ENCODE measurements at regions not wholly inside any gene's neighbourhood (a gene's known extent, or its start where the extent isn't known, plus 50 kb on each side); places are given as distances from the start of the nearest gene placed in this dataset.
A peak's percentile ranks its signal among the peaks of the same experiment; 100 is the strongest.
"Not testable (repeated sequence)": the region's sequence is repeated elsewhere in the genome, so short reads cannot be mapped to it uniquely, and the experiment has no call there.

DNA sequence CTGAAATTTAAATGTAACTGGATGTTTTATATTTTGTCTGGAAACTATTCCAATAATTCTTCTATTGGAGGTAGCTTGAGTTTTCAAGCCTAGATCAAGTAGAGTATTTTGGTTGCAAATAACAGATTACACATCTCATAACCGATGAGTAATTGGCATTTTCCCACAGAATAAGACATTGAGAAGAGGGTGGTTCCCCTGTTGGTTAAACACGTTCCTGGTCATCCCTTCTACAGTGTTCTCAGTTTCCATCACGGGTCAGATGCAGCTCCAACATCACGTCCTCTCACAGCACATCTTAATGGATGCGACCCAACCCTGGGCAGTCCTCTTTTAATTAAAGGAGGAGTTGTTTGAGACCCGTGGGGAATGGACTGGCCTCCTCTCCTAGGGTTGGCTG, 149.0 kb upstream of the ZNF516 start:
- DNase-seq (ENCODE audit: low read depth, low spot score), result no peak

DNA sequence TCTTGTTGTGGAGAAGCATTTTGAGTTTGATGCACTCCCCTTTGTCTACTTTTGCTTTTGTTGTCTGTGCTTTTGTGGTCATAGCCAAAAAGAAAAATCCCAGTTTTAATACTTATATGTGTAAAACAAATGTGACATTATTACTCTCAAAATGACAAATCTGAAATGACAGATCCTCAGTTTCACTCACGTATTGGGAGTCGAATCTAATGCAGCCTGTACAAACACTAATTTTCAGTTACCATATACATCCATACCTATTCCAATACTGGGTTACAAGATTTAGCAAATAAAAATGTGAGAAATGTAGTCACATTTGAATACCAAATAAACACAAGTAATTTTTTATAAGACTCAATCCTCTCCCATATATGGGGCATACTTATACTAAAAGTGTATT, 148.2 kb upstream of the ZNF516 start:
- no peak for DNase-seq (ENCODE audit: low read depth, low spot score)

DNA sequence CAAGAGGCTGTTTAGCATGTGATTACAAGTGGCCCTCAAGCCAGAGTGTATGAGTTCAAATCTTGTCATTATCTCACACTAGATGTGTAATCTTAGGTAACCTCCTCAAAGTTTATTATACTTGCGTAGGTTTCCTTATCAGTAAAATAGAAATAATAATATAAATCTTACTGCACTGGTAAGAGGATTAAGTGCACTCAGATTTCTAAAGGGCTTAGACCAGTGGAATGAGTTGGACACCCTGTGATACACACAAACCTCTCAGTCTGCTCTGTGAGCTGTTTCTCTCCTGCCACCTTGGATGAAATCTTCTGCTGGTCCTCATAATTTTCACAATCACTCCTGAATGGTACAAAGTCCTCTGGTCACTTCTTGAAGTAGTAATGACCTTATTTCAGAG, 145.4 kb upstream of the ZNF516 start:
- no peak for DNase-seq (ENCODE audit: low read depth, low spot score)

DNA sequence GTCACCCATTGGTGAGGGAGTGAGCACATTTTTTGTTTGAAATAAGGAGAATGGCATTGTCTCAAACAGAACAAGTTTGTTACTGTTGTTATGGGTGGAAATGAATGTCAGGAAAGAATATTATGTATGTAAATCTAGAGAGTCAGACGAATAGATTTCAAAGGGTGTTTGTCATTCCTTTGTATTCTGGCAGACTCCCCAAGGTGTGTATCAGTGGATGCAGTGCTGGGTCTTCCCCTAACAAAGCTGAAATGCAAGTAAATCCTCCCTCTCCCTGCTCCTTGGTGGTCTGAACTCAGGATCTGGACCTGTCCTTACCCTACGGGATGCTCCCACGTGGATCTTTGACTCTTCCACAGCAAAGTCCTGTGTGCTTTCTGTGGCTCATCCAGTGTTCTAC, 139.5 kb upstream of the ZNF516 start:
- no peak for DNase-seq (ENCODE audit: low read depth, low spot score)

DNA sequence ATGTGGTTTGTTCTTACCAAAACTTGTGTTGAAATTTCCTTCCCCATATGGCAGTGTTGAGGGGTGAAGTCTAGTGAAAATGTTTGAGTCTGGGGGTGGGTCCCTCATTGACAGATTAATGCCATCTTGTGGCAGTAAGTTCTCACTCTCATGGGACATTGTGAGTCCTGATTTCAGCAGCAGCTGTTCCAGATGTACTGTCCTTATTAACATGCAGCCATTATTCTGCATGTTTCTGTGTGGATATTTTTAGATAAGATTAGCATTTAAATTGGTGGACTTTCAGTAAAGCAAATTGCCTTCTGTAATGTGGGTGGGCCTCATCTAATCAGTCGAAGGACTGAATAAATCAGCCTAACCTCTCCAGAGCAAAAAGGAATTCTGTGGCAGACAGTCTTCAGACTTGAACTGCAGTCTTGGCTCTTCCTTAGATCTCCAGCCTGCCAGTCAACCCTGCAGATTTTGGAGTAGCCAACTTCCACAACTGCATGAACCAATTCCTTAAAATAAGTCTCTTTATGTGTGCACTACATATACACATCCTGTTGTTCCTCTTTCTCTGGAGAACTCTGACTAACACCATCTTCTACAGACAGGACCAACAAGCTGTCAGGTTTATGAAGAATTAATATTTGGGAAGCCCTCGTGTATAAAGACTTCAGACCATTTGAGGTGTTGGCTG, 138.7 kb upstream of the ZNF516 start:
- no peak for DNase-seq (ENCODE audit: low read depth, low spot score)

DNA sequence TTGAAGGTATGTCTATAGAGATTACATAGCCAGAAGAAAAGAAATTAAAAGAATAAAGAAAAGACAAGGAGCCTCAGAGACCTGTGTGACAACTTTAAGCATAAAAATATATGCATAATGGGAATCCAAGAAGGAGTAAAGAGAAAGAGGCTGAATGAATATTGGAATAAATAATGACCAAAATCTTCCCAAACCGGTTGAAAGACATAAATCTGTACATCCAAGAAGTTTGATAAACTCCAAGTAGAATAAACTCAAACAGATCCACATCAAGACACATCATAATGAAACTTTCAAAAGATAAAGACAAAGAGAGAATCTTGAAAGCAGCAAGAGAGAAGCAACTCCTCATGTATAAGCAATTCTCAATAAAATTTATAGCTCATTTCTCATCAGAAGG, 132.4 kb upstream of the ZNF516 start:
- no peak for DNase-seq (ENCODE audit: low read depth, low spot score)

DNA sequence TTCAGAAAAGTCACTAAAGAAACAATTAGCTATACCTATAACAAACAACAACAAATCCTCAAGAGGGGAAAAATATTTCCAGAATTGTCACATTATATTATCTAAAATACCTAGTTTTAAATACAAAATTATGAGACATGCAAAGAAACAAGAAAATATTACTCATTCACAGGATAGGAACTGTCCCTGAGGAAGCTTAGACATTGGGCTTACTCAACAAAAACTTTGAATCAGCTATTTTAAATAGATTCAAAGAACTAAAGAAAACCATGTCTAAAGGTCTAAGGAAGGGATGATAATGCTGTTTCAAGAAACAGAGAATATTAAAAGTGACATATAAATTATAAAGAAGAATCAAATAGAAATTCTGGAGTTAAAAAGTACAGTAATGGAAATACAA, 131.9 kb upstream of the ZNF516 start:
- no peak for DNase-seq (ENCODE audit: low read depth, low spot score)

DNA sequence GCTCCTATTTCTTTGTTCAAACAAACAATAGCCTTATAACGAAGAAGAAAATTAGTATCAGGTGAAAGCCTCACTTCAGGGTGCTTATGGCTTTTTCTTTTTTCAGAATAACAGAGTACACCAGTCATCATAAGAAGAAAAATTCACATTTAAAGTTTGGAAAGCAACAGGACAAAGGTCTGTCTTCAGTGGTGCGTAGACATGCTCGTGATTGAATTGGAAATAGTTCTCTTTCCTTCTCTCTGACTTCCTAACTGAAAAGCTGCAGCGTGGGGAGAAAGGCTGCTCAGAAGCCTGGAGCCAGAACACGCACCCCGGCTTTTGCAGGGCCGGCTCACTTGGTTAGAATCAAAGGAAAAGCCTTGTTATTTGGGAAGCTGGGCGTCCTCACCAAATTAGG, 127.6 kb upstream of the ZNF516 start:
- DNase-seq (ENCODE audit: low read depth, low spot score), result no peak

DNA sequence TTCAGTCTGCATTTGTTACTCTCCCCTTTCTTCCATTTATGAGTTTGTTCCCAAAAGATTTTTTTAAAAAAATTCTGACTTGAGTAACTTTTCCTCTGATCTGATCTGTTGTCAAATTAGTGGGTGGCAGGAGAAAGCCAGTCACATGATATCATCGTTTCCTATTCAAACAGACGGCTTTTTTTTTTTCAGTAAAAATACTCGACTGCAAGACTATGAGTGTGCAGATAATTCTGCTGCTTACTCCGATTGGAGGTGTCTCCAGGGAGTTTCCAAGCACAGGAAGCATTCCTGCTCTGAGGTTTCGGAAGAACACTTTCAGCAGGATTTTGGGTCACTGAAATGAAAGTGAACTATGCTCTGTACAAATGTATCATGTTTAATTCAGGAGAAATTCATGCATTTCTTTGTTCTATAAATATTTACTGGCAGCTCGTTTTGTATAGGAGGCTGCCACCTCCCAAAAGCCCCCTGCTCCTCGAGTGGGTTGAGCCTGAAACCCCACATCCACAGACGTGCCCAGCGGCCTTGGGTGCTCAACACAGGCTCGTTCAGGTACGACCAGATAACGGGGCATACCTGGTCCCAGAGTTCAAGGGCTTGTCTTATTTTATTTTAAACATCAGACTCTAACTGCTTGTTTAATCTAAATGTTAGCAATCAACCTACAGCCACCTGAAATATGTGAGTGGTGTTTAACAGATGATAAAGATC, 126.9 kb upstream of the ZNF516 start:
- no peak for DNase-seq (ENCODE audit: low read depth, low spot score)

DNA sequence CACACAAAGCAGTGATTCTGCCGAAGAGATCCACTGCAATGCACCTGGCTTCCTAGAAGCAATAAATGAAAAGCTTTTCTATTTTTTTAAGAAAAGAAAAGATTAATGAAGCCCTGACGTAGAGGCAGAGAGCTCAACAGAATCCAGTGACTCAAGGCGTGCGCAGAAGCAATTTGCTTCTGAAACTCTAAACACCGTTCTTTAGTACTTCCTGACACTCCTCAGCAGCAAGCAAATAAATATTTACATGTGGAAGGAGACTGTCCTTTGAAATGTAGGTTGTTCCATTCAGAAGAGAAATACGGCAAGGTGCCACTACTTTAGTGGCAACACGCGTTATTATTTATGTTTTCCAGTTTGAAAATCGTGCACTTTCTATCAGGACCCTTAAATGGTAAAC, 126.2 kb upstream of the ZNF516 start:
- no peak for DNase-seq (ENCODE audit: low read depth, low spot score)

DNA sequence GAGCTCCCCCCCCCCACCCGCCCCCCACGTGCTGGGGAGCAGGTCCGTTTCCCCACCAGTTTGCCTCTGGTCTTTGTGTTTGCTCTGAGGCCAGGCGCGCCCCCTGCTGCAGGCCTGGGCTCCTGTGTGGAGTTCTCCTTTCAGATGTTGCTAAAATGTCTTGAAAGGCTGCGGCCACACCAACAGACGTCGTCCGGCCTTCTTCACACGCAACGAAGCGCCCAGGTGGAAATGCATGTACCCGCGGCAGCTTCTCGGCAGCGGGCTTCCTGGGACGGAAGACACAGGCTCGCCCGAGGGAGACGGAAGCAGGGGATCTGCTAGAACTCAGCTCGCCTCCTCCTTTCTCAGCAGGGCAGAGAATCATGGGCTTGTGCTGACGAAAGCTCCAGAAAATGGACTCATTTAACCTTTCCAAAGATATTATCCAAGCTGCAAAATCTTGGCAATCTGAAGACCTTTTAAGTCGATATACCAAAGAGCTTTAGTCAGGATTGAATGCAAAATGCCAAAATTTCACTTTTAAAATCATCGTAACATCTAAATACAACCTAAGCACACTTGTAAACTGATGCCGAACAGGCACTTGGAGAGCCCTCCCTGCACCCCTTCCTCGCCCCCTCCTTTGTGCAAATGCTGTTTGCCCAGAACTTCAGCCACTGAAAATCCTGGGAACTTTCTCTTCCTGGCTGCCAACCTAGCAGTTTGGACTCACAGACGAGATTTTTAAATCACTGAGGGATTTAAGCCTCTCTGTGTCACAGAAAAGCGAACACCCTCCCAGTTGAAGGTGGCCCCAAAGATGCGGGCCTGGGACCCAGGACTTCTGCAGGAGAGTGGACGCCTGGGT, 125.5 kb upstream of the ZNF516 start:
- DNase-seq (ENCODE audit: low read depth, low spot score), result peak; percentile 50

DNA sequence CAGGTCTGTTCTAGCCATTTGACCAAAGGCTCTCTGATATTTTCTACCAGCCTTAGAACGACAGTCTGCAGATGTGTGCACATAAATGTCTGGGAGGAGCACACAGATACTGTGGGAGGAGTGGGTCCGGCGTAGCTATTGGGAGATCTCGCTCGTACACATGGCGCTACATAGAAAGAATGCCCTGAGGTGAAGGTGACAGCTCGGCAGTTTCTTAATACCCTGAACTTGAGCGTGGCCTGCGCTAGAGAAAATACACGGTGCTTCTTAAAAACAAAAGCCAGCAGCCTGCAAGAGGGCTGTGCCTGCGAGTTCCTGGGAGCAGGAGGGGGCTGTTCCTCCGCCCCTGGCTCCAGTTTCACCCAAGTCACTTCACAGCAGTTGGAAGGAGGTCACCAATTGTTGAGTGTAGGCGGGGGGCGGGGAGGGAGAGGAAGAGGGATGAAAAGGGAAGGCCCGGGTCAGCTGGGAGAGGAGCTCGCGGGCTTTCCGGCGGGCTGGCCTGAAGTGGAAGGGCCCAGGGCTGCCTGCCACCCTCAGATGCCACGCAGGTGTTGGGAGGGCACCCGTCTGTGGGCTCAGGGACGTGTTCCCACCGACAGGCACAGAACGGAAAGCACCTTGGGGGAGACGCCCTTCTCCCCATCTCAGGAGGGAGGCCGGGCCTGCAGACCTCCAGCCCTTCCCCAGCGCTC, 124.7 kb upstream of the ZNF516 start:
- DNase-seq (ENCODE audit: low read depth, low spot score), result no peak

DNA sequence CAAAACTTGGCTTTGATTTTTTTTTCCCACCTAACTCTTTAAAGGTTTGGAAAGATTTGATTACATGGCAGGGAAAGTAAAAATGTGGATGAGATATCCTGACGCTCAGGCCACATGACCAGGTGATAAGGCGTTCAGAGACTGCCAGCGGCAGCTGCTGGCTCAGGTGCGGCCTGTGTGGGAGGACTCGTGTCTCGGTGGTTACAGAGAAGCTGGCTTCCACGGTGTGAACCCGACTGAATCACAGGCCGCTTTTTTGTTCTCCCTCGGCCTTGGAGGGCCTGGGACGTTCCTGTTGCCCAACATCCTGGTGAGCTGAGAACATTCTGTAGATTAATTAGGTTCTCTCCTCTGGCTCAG, 124.2 kb upstream of the ZNF516 start:
- DNase-seq (ENCODE audit: low read depth, low spot score), result no peak

DNA sequence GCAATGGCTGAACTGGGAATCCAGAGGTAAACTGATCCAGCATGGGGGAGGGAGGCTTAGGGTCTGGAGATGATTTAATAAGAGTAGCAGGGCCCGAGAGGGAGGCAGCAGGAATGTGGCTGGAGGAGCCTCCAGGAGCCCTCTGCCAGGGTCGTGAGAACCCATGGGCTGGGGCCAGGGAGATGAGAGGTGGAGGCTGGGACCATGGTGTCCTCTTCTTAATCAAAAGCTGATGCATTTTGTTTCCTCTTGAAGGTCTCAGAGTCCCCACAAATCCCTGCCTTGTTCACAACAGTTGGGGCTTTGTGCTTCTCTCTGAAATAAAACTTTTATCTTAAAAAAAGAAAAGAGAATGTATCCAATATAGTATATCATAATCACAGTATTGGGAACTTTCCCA, 123.7 kb upstream of the ZNF516 start:
- no peak for DNase-seq (ENCODE audit: low read depth, low spot score)

DNA sequence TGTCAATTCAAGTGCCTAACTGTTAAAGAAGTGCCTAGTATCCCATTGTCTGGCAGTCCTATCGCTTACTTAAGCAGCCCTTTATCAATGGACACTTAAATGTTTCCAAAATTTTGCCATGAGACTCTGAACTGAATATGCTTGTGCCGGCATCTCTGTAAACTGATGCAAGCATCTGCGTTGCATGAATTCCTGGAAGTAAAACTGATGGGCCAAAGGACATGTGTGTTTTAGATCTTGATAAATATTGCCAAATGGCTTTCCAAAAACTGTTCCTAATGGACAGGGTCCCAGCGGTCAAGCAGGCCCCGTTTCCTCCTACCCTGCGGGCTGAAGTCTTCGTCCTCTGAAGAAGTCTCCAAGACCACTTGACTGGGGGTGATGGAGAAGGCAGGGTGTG, 121.3 kb upstream of the ZNF516 start:
- DNase-seq (ENCODE audit: low read depth, low spot score), result no peak

DNA sequence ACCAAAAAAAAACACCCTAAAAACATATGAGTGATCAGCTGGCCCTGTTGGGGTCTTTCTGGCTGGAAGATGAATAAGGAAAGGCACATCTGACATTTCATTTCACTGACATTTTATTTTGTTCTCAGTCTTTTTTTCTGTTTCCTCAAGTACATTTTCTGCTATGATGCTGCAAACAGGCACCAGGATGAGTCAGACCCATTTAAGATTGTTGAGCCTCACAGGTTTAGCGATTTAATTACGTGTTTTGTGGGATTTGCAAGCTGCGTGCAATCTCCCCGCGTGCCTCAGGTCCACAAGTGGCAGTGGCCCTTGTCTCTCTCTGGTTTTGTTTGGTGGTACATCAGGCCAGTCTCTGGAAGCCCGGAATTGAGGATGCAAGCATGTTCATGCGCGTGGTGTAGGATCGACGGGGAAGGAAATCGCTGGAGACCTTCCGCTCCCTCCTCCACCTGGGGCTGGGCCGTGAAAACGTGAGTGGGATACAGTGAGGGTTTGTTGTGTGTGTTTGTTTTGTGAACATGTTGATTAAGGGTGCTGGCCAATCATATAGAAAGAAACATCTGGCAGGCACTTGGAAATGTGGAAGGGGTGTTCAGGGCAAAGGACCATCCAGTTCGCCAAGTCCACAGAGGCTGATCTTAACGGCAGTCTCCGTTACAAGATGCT, 120.2 kb upstream of the ZNF516 start:
- DNase-seq (ENCODE audit: low read depth, low spot score), result no peak

DNA sequence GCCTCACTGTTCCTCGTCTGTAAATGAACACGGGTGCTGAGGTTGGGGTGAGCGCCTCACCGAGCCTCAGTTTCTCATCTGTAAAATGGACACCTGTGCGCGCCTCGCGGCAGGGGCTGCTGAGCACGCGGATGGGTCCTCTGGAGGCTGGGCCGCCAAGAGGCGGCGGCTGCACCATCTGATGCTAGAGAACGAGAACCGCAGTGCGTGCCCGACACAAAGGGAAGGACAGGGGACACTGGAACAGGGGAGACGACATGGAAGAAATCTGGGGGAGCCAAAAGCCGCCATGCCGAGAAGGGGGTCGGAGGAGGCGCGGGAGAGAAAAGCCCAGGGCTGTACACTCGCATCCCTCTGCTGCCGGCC, 118.7 kb upstream of the ZNF516 start:
- no peak for DNase-seq (ENCODE audit: low read depth, low spot score)

DNA sequence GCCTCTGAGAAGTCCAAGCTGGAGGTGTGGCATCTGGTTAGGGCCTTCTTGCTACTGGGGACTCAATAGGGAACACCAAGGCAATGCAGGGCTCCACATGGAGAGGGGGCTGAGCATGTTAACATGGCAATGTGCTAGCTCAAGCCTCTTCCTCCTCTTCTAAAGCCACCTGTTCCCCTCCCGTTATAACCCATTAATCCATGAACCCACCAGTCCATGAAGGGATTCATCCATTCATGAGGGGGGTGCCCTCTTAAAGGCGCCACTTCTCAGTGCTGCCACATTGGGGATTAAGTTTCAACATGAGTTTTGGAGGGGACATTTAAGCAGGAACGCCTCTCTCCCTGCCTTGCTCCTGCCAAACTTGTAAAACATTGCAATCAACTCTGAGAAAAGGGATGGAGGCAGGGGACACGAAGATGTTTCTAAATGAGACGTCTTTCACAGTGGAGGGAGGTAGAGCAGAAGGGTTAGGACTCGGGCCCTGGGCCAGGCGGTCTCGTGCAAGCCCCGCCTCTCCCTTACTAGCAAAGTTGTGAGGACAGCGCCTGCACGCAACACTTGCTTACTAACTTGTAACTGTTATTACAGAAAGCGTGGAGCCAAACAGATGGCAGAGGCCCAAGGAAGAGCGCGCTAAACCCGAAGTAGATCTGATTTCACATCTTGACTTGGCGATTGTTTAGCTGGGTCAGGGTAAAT, 118.2 kb upstream of the ZNF516 start:
- no peak for DNase-seq (ENCODE audit: low read depth, low spot score)

DNA sequence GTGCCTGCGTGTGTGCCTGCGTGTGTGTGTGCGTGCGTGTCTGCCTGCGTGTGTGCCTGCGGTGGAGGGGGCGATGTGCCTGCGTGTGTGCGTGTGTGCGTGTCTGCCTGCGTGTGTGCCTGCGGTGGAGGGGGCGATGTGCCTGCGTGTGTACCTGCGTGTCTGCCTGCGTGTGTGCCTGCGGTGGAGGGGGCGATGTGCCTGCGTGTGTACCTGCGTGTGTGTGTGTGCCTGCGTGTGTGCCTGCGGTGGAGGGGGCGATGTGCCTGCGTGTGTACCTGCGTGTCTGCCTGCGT, 116.7 kb upstream of the ZNF516 start:
- not testable (repeated sequence) for DNase-seq (ENCODE audit: low read depth, low spot score)

DNA sequence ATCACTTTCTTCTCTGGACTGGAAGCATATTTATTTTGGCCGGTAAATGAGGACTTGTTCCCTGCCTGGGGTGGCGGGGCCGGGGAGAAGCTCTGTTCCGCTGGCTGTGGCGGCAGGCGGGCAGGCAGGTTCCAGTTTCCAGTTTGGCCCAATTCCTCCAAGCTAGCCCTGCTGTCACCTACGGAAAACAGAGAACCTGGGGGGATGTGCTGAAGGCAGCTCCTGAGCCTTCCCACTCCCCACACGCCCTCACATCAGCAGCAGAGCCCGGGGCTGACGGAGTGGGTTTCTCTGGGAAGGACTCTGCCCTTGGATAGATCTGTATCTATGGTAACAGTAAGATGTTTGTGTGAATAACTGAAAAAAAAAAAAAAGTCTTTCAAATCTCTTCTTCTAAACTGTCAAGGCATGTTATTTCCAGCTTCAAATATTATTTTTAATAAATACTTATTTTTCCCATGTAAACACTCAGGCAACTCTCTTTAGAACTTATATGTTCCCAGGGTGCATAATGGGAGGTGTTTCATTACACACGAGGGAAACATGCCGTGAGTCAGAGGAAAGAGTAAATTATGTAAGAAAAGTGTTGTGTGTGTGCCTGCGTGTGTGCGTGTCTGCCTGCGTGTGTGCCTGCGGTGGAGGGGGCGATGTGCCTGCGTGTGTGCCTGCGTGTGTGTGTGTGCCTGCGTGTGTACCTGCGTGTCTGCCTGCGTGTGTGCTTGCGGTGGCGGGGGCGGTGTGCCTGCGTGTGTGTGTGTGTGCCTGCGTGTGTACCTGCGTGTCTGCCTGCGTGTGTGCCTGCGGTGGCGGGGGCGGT, 116.1 kb upstream of the ZNF516 start:
- DNase-seq (ENCODE audit: low read depth, low spot score), result no peak

Data from iPS DF 19.7 (cell line).